Activated gamma-delta T cell (primary cell): ENCODE measurements at regions not wholly inside any gene's neighbourhood (a gene's known extent, or its start where the extent isn't known, plus 50 kb on each side); places are given as distances from the start of the nearest gene placed in this dataset.

Source experiments
- DNase-seq: peaks from one replicate; lab custom pipeline; 2025; lab: John Stamatoyannopoulos, UW

DNA sequence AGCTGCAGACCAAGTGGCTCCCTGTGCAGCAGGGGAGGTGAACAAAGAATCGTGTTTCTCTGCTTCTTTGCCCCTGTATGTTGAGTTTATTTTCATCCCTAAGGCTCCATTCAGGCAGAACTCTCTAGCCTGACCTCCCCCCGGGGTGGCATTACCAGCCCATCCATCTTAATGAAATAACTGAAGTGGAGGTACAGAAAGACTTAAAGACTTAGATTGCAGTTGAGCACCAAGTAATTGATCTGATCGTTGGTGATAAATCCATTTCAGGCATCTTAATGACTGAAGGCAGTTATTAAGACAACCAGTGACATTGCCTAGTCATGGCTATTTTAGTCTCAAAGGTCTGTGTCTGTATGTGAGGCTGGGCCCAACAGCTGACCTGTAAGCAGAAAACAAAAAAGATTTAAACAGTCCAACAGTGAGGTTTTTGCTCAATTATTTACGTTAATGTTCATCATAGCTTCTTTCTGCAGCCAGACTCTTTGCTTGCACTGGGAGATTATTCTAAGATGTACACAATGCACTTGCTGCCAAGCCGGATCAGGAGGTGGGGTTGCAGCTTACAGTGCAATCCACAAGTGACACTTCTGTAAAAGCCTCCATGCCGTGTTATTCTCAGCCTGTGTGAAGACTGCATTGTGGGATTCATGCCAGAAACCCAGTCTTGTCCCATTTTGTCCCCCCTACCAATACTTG lies 363.0 kb upstream of the DUSP10 start:
- no peak for DNase-seq

- no peak for DNase-seq
Measured at GRCh38 chr1:222104097-222104496, 362.2 kb upstream of the DUSP10 start.

DNA sequence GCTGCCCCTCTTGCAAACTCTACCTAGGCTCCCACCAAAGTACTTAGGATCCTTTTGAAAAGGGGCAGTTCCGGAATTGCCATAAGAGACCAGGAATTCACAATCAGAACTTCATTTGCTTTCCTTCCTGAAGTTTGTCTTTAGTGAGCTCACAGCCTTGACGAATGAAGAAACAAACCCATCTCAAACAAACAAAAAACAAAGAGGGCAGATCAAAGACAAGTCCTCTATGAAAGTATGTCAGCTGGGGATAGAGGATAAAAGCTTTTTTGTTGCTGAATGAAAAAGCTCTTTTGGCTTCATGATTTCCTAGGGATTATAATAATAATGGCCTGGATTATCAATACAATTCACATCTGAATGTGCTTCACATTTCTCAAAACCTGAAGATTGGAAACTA lies 357.9 kb upstream of the DUSP10 start:
- no peak for DNase-seq

- no peak for DNase-seq
Measured at GRCh38 chr1:222098404-222098803, 356.5 kb upstream of the DUSP10 start.

DNA sequence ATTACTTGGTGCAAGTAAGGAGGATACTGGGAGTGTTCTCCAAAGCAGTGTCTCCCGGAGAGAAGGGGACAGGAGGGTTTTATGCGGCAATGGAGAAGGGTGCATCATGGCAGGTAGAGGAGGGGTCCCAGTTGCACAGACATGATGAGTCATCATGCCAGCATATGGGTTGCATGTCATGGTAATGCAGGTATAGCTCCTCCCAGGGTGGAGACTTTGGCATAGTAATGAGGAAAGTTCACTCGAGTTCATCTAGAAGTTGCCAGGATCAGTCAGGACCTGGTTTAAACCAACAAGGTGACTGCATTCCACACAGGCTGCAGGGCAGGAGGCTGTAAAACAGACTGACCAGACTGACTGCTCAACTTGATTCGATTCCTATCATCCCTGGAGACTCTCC lies 355.7 kb upstream of the DUSP10 start:
- no peak for DNase-seq

DNA sequence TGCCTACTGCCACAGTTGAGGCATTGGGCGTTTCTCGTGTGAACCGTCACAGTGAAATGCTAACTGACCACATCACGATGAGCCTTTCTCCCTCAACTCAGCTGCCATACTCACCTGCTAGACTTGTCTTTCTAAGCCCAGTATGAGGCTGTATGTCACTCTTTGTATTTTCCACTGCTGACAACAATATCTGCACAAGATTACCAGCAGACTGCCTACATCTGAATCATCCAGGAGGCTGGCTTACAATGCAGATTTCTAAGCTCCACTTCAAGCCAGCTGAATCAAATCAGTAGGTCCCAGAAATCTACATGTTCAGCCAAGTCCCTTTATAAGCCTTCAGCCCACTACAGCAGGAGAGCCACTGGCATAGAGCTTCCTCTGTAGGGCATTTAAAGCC lies 355.0 kb upstream of the DUSP10 start:
- no peak for DNase-seq

DNA sequence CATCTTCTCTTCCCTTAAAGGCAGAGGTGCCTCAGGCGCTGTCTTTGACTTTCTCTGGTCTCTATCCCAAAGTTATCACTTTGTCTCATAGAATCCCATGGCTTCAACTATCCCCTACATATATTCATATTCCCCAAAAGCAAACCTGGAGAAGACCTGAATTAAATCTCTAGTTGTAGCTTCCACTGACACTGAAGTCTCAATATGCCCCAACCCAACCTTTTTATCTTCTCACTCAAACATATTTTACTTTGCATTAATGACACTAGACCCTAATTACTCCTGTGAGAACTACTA lies 354.5 kb upstream of the DUSP10 start:
- DNase-seq = no peak

DNA sequence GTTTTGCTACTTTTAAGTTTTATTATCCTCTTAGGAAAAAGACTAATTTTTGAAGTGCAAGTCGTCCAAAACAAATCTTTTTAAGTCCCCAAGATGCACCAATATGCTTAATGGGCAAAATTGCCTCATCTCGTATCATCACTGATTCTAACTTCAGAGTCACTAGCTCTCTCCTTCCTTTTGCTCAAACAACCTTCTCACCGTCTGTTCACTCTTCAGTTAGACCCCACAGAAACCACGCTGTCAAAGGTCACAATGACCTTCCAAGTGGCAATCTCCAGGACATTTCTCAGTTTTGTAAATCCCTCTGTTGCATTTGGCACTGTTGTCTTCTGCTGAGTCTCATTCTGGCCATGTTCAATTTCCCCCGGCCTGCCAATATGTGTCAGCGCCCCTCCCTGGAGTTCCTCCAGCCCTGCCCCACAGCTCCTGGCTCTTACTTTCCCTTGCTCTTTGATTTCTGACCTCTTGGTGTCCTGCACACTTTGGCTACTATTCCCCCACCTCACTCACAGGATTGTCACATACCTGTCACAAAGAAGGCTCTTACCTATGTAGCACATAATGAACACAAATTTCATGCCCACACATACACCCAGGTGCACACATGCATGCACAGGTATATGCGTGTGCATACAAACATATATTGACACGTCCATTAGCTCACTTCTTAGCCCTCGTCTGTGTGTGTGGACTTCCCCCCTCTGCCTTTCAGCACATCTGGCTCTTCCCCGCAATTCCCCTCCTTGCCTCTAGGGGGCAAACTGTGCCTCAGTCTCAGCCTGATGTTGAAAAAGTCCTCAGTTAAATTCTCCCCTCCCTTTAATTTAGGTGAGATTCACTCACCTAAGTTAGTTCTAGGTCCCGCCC lies 354.0 kb upstream of the DUSP10 start:
- DNase-seq = no peak

DNA sequence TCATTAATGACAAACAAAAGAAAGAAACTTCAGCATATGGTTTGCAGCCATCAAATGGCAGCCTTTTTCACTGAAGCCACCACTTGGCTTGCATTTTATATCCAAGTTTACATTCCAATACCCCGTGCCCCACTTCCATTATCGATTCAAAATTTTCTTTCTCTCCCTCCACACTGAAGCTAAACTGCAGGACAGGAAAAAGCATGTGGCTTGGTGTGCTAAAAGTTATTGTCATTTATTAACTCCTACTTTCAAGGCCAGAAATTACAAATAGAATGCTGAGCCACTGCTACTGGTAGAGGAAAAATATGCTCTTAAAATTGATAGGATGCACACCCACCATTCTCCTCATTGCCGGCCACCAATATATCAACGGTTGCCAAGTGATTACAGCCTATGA lies 351.6 kb upstream of the DUSP10 start:
- DNase-seq = no peak

GRCh38 chr1:222090103-222090502 lies 348.2 kb upstream of the DUSP10 start:
- no peak for DNase-seq

GRCh38 chr1:222087221-222087920 lies 345.5 kb upstream of the DUSP10 start:
- DNase-seq = no peak

- no peak for DNase-seq
Measured at GRCh38 chr1:222084996-222085395, 343.1 kb upstream of the DUSP10 start.

GRCh38 chr1:222084048-222084447 lies 342.2 kb upstream of the DUSP10 start:
- DNase-seq = no peak

DNA sequence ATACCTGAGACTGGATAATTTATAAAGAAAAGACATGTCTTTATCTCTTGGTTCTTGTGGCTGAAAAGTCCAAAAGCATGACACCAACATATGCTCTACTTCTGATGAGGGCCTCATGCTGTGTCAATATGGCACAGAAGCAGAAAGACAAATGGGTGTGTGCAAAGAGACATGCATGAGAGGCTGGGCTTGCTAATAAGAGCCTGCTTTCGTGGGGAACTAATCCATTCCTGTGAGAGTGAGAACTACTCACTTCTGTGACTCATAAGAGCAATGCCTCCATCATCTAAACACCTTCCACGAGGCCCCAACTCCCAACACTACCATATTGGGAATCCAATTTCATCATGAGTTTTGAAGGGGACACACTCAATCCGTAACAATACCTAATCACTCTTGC lies 340.0 kb upstream of the DUSP10 start:
- no peak for DNase-seq

DNA sequence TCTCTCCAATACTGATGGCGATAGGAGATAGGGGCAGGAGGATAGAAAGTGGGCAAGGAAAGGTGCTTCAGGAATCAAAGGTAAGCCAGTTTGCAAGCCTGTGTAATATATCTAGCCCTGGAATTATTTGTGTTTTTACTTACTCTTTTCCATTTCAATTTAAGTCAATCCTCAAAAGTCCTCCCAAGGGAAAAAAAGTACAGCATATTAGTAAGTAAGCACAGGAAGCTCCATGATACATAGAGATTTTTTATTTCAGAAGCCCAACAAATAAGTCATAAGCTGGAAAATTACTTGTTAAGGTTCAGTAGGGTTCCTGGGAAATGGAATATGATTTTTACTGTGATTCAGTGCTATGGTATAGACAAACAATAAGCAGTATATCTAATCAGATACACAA lies 337.7 kb upstream of the DUSP10 start:
- no peak for DNase-seq

GRCh38 chr1:222077206-222077605 lies 335.3 kb upstream of the DUSP10 start:
- no peak for DNase-seq

GRCh38 chr1:222074317-222074716 lies 332.4 kb upstream of the DUSP10 start:
- no peak for DNase-seq

DNA sequence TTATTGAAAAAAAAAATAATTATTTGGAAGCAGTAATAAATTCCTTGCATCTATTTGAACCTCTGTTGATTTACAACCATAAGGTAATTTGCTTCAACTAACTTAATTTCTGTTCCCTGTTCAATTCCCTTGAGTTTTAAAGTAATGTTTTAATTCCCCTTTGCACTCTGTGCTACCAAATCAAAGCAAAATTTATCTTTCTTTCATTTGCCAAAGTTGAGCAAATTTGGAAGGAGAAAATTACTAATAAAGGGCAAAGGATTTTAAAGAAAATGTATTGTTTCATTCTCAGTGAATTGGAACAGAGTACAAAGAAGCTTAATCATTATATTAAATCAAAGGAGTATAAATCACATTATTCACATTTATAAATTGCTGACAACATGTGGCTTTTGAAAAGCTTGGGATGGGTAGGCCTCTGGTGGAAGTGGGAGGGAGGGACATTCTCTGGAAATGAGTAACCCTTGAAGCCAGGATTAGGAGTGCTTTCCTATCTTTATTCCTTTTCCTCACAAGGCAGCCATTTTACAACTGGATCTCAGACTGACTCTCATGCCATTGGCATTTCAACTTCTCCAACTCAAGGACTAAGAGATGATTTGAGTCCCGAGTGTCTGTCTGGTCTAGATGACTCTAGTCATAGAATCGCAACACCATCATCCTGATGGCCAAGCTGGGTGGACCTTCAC lies 331.6 kb upstream of the DUSP10 start:
- DNase-seq = no peak

DNA sequence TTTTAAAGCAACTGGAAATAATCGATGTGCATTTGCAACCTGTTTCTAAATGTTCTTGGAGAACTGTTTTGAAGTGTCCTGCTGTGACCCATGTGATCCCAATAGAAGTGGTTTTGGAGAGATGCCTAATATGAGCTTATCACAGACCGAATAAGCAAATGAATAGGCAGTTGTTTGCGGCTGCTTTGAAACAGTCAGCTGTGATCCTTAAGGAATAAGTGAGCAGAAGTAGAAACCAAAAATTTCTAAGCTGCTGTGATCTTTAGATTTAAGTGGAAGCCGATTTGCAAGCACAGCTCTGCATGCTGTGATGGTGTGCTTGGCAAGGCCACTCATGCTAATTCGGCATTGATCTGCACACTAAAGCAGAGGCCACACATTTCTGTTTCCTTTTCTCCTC lies 329.5 kb upstream of the DUSP10 start:
- no peak for DNase-seq

- DNase-seq = no peak
Measured at GRCh38 chr1:222068937-222069336, 327.0 kb upstream of the DUSP10 start.

- DNase-seq = no peak
Measured at GRCh38 chr1:222068101-222068500, 326.2 kb upstream of the DUSP10 start.

DNA sequence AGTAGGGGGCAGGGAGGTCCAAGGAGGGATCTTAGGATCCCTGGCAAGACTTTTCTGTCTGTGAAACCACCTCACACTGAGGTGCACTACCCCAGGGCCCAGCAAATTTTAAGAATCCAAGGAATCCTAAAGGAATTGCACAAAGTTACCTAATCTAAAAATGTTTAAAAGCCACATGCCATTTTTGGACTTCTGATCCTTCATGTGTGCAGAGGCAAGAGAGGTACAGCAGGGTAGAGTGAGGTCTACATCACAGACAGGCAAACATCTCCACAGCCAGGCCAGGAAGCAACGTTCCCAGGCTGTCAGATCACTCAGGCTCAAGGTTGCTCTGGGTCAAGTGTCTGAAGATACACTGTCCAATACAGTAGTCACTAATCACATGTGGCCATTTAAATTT lies 324.6 kb upstream of the DUSP10 start:
- no peak for DNase-seq

DNA sequence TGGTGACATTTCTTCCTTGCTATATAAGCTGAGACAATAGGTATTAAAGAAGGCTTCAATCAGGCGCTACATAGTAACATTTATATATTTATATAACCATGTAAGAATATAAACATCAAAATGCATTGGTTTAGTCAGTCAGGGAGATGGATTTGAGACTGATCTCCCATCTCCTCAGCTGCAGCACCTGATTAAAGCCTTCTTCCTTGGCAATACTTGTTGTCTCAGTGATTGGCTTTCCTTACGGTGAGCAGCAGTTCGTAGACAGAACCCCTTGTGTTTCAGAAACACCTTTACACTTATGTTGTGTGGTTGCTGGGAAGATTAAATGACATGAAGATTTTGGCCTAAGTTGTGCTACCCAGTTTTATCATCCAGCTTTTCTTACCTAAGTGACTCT lies 323.3 kb upstream of the DUSP10 start:
- no peak for DNase-seq
